PFSK-1 (cell line): ENCODE measurements at regions not wholly inside any gene's neighbourhood (a gene's known extent, or its start where the extent isn't known, plus 50 kb on each side); places are given as distances from the start of the nearest gene placed in this dataset.

ENCODE experiments used
- POLR2AphosphoS5 ChIP-seq: IDR thresholded peaks from 2 replicates; pipeline ENCODE4 v1.6.1; 2012; ENCODE audit warnings: low read depth, mild to moderate bottlenecking, control low read depth, low read length, moderate library complexity
- TAF1 ChIP-seq: IDR thresholded peaks from 2 replicates; pipeline ENCODE4 v1.6.1; 2012; ENCODE audit warnings: low read length, control low read depth, borderline replicate concordance; ENCODE audit not compliant: insufficient read depth

DNA sequence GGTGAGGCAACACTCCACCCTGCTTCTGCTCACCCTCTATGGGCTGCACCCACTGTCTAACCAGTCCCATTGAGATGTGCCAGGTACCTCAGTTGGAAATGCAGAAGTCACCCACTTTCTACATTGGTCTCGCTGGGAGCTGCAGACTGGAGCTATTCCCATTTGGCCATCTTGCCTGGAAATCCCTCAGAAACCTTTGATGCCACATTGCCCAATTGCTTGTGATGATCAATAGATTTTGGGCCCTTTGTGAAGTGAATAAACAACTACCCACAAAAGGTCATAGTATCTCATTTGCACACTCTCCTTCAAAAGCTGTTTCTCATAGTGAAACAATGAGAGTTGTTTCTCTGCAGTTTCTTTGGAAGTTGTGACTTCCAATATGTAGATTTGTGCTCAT is 742.9 kb downstream of the INHBA start:
- TF ChIP-seq TAF1 (no peak), POLR2AphosphoS5 (no peak)
